ENCODE measurements at regions not wholly inside any gene's neighbourhood (a gene's known extent, or its start where the extent isn't known, plus 50 kb on each side); places are given as distances from the start of the nearest gene placed in this dataset.

- Histone ChIP-seq H3K79me2 (ENCODE audit: control insufficient read depth, insufficient read depth, low read length) (no peaks in the 10 kb centered on the region), H3K27me3 (ENCODE audit: control insufficient read depth in 2 of 2, insufficient read depth in 2 of 2, low read length in 2 of 2) (no peaks in the 10 kb centered on the region), H3K27ac (ENCODE audit: extremely low read depth, low read depth, low read length) (no peak overlapping the region), H3K4me3 (no peak overlapping the region), H3K9me3 (replicated peaks; ENCODE audit: control insufficient read depth, insufficient read depth, low read depth, low read length) (no peaks in the 10 kb centered on the region), H3K9me1 (ENCODE audit: control insufficient read depth, insufficient read depth, low read length) (no peaks in the 10 kb centered on the region), H3K9ac (ENCODE audit: insufficient read depth in 1 of 2, low read depth in 2 of 2, low read length in 2 of 2) (no peak overlapping the region), H4K20me1 (replicated peaks; ENCODE audit: control insufficient read depth, insufficient read depth, low read length) (no peaks in the 10 kb centered on the region), H2AFZ (ENCODE audit: low read depth, low read length) (no peak overlapping the region), H3K4me1 (replicated peaks in 1 of 2; ENCODE audit: control insufficient read depth in 2 of 2, insufficient read depth in 2 of 2, low read length in 2 of 2) (no peaks in the 10 kb centered on the region), H3K4me2 (ENCODE audit: insufficient read depth, low read length) (no peak overlapping the region), H3K36me3 (ENCODE audit: control insufficient read depth, insufficient read depth, low read length) (no peaks in the 10 kb centered on the region)
- FAIRE-seq = no peak
- intact Hi-C loops (cut with micrococcal nuclease) (no loop called here), in situ Hi-C loops (cut with MboI) (no loop called here)
- TF ChIP-seq NR2C2 (CRISPR knock-in tag; IDR thresholded peaks at IDR 0.05) = no peak
- TF ChIP-seq NR2C2 (tag; IDR thresholded peaks at IDR 0.05) = no peak
- no peak for TF ChIP-seq ARID3A (IDR thresholded peaks at IDR 0.05; ENCODE audit: borderline replicate concordance, low read depth, low read length)
- TF ChIP-seq ZNF695 (CRISPR knock-in tag; IDR thresholded peaks at IDR 0.05) = no peak
- no peak for TF ChIP-seq SFPQ (IDR thresholded peaks at IDR 0.05; ENCODE audit: low read depth, low read length)
- TF ChIP-seq SMARCE1 (IDR thresholded peaks at IDR 0.05) = no peak
- no peak for TF ChIP-seq RAD21 (CRISPR knock-in tag; conservative IDR thresholded peaks at IDR 0.05 in 1 of 2, IDR thresholded peaks at IDR 0.05 in 1 of 2)
- TF ChIP-seq TEAD1 (CRISPR knock-in tag; IDR thresholded peaks at IDR 0.05) = no peak
- no peak for TF ChIP-seq ZNF384 (IDR thresholded peaks at IDR 0.05; ENCODE audit: low read depth, low read length)
- BruUV-seq (replicated peaks) = no TSS peak
- 38% methylated on average over 5 of the region's 7 CpGs for WGBS (ENCODE audit: insufficient coverage, low coverage, missing lambda C conversion rate)
- no peak for ATAC-seq
- CTCF ChIA-PET (ENCODE audit: low intra/inter-chr PET ratio) = no interaction called here
- DNase-seq (ENCODE audit: extremely low read depth in 1 of 4, low spot score in 3 of 4) = no peak
- POLR2A ChIA-PET = interaction anchor here (0.5 kb wide), 1 partner anchor 184 kb away, joined by 3 read pairs; no protein-coding TSS in a partner anchor
Measured at GRCh38 chr2:215644233-215644897, 208.5 kb upstream of the FN1 start.
